Trophoblast cell (in vitro differentiated cells and primary cell): ENCODE measurements at regions not wholly inside any gene's neighbourhood (a gene's known extent, or its start where the extent isn't known, plus 50 kb on each side); places are given as distances from the start of the nearest gene placed in this dataset.

Experiments used
- DNase-seq, 2 donors: peaks; one replicate each; pipeline ENCODE4 v3.0.0-alpha.2; 2016
- H2AFZ ChIP-seq: 2 replicates; pipeline ENCODE4 v1.6.1; 2013; ENCODE audit warnings: low read length, moderate library complexity, mild to moderate bottlenecking; ENCODE audit not compliant: insufficient read depth, poor library complexity
- H2AK5ac ChIP-seq: 2 replicates; pipeline ENCODE4 v1.6.1; 2013; ENCODE audit warnings: mild to moderate bottlenecking, low read length
- H2BK120ac ChIP-seq: 2 replicates; pipeline ENCODE4 v1.6.1; 2013; ENCODE audit warnings: low read length, mild to moderate bottlenecking, moderate library complexity; ENCODE audit not compliant: insufficient read depth, poor library complexity
- H2BK12ac ChIP-seq: 2 replicates; pipeline ENCODE4 v1.6.1; 2013; ENCODE audit warnings: mild to moderate bottlenecking, low read length, moderate library complexity
- H2BK5ac ChIP-seq: 2 replicates; pipeline ENCODE4 v1.6.1; 2013; ENCODE audit warnings: low read length, low read depth, moderate library complexity, mild to moderate bottlenecking; ENCODE audit not compliant: poor library complexity
- H3K14ac ChIP-seq: 2 replicates; pipeline ENCODE4 v1.6.1; 2013; ENCODE audit warnings: mild to moderate bottlenecking, low read length
- H3K18ac ChIP-seq: 2 replicates; pipeline ENCODE4 v1.6.1; 2013; ENCODE audit warnings: mild to moderate bottlenecking, low read length
- H3K23ac ChIP-seq: 2 replicates; pipeline ENCODE4 v1.6.1; 2013; ENCODE audit warnings: low read length
- H3K27ac ChIP-seq: 2 replicates; pipeline ENCODE4 v1.5.1; 2013; ENCODE audit warnings: low read depth, mild to moderate bottlenecking, inconsistent platforms, low read length, moderate library complexity
- H3K27me3 ChIP-seq: 2 replicates; pipeline ENCODE4 v1.6.1; 2013; ENCODE audit warnings: inconsistent platforms, mild to moderate bottlenecking, low read length, moderate library complexity; ENCODE audit not compliant: insufficient read depth
- H3K36me3 ChIP-seq, 2 experiments: 1 replicate in 1 of 2; 2 replicates in 1 of 2; pipeline ENCODE4 v1.6.1; 2013; ENCODE audit warnings: low read length in 2 of 2, mild to moderate bottlenecking in 2 of 2, moderate library complexity in 1 of 2; ENCODE audit not compliant: insufficient read depth in 2 of 2, control insufficient read depth in 1 of 2
- H3K4ac ChIP-seq: 2 replicates; pipeline ENCODE4 v1.6.1; 2013; ENCODE audit warnings: low read depth, mild to moderate bottlenecking, low read length, moderate library complexity
- H3K4me1 ChIP-seq, 2 experiments: 1 replicate in 1 of 2; 2 replicates in 1 of 2; pipeline ENCODE4 v1.6.1; 2013; ENCODE audit warnings: low read length in 2 of 2, mild to moderate bottlenecking in 2 of 2, moderate library complexity in 1 of 2; ENCODE audit not compliant: insufficient read depth in 2 of 2, control insufficient read depth in 1 of 2
- H3K4me2 ChIP-seq: 2 replicates; pipeline ENCODE4 v1.6.1; 2013; ENCODE audit warnings: inconsistent platforms, mild to moderate bottlenecking, low read length, moderate library complexity
- H3K4me3 ChIP-seq: 2 replicates; pipeline ENCODE4 v1.5.1; 2013; ENCODE audit warnings: mild to moderate bottlenecking, low read depth, low read length, inconsistent platforms
- H3K79me1 ChIP-seq: one replicate; pipeline ENCODE4 v1.6.1; 2013; ENCODE audit warnings: low read length
- H3K79me2 ChIP-seq: 2 replicates; pipeline ENCODE4 v1.6.1; 2013; ENCODE audit warnings: low read length, mild to moderate bottlenecking; ENCODE audit not compliant: control insufficient read depth, insufficient read depth, poor library complexity
- H3K9ac ChIP-seq: 2 replicates; pipeline ENCODE4 v1.6.1; 2013; ENCODE audit warnings: mild to moderate bottlenecking, low read length
- H3K9me3 ChIP-seq: 2 replicates; pipeline ENCODE4 v1.6.1; 2013; ENCODE audit warnings: low read depth, mild to moderate bottlenecking, control low read depth, inconsistent platforms, low read length; ENCODE audit not compliant: insufficient read depth
- H4K12ac ChIP-seq: 2 replicates; pipeline ENCODE4 v1.6.1; 2013; ENCODE audit warnings: low read depth, mild to moderate bottlenecking, low read length, moderate library complexity
- H4K8ac ChIP-seq: 2 replicates; pipeline ENCODE4 v1.6.1; 2013; ENCODE audit warnings: low read depth, mild to moderate bottlenecking, low read length, moderate library complexity
- H4K91ac ChIP-seq: one replicate; pipeline ENCODE4 v1.6.1; 2013; ENCODE audit warnings: low read depth, mild to moderate bottlenecking, low read length, moderate library complexity
- WGBS: extraction: QIAGEN DNeasy Blood & Tissue Kit; methylation state at CpG from one replicate; pipeline ENCODE4 v1.1.7; 2013; ENCODE audit warnings: missing lambda C conversion rate; ENCODE audit not compliant: insufficient read length, insufficient coverage; ENCODE audit errors: extremely low coverage; 5-methylcytosine and 5-hydroxymethylcytosine counted together

DNA sequence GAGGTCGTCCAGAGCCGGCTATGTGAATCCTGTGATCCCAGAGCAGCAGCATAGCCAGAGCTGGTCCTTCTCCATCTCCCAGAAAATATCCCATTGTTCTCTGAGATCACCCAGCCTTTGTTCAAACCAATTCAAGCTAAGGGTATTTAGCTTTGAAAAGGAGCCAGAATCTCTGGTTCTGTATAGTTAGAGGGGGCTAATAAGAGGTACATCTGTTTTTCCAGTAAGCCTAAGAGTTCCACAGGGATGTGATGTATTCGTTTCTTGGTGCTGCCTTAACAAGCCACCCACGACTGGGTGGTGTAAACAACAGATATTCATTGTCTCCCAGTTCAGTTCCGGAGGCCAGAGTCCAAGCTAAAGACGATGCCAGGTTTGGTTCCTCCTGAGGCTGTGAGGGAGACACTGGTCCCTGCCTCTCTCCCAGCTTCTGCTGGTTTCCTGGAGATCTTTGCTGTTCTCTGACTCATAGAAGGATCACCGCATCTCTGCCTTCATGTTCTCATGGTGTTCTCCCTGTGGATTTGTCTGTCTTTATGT, 344.8 kb downstream of the MTRR start:
- Histone ChIP-seq H3K9ac (no peak overlapping the region), H2AK5ac (no peak overlapping the region), H3K4me3 (no peak overlapping the region), H2BK120ac (no peak overlapping the region), H4K91ac (no peak overlapping the region), H2AFZ (no peak overlapping the region), H3K14ac (no peak overlapping the region), H3K79me2 (no peaks in the 10 kb centered on the region), H3K79me1 (no peaks in the 10 kb centered on the region), H3K4ac (no peak overlapping the region), H4K8ac (no peak overlapping the region), H3K4me2 (no peak overlapping the region), H3K4me1 (no peaks in the 10 kb centered on the region), H3K36me3 (no peaks in the 10 kb centered on the region), H2BK12ac (no peak overlapping the region), H2BK5ac (no peak overlapping the region), H3K27ac (no peak overlapping the region), H3K9me3 (peaks cover 1% of the 10 kb centered on the region), H3K23ac (no peak overlapping the region), H4K12ac (no peak overlapping the region), H3K27me3 (no peaks in the 10 kb centered on the region), H3K18ac (no peak overlapping the region)
- no CpG with 5 or more reads among the region's 7 CpGs for WGBS
- DNase-seq = no peak

DNA sequence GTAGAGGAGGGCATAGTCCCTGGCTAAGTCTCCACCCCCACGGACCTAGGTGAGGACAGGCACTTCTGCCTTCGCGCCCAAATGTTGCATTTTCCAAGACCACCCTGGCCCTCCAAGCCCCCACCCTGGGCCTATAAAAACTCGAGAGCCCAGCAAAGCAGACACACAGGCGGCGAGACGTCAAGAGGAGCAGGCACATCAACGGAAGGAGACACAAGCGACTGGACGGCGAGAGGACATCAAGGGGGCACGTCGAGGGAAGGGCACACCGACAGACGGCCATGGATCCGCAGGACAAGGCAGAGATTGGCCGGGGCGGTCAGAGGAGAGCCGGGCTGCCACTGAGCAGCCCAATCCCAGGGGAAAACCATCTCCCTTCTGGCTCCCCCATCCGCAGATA, 348.0 kb downstream of the MTRR start:
- Histone ChIP-seq H3K27me3 (no peaks in the 10 kb centered on the region), H4K8ac (no peak overlapping the region), H3K9me3 (peaks cover 4% of the 10 kb centered on the region), H3K4me1 (no peaks in the 10 kb centered on the region), H2BK12ac (no peak overlapping the region), H3K23ac (no peak overlapping the region), H3K18ac (no peak overlapping the region), H3K9ac (no peak overlapping the region), H3K36me3 (no peaks in the 10 kb centered on the region), H3K14ac (no peak overlapping the region), H3K27ac (no peak overlapping the region), H3K79me1 (no peaks in the 10 kb centered on the region), H2AK5ac (no peak overlapping the region), H4K91ac (no peak overlapping the region), H4K12ac (no peak overlapping the region), H2BK5ac (no peak overlapping the region), H3K4me2 (no peak overlapping the region), H3K4ac (no peak overlapping the region), H2BK120ac (no peak overlapping the region), H3K79me2 (no peaks in the 10 kb centered on the region), H2AFZ (no peak overlapping the region), H3K4me3 (no peak overlapping the region)
- no CpG with 5 or more reads among the region's 20 CpGs for WGBS
- DNase-seq = no peak

- Histone ChIP-seq H3K27me3 (no peaks in the 10 kb centered on the region), H3K23ac (no peak overlapping the region), H3K4me3 (no peak overlapping the region), H3K18ac (no peak overlapping the region), H3K79me1 (no peaks in the 10 kb centered on the region), H3K36me3 (no peaks in the 10 kb centered on the region), H4K8ac (no peak overlapping the region), H2AFZ (no peak overlapping the region), H3K4me2 (no peak overlapping the region), H3K14ac (no peak overlapping the region), H2AK5ac (no peak overlapping the region), H2BK120ac (no peak overlapping the region), H3K4ac (no peak overlapping the region), H3K27ac (no peak overlapping the region), H3K9ac (no peak overlapping the region), H2BK12ac (no peak overlapping the region), H3K4me1 (no peaks in the 10 kb centered on the region), H4K12ac (no peak overlapping the region), H2BK5ac (no peak overlapping the region), H3K9me3 (no peaks in the 10 kb centered on the region), H3K79me2 (no peaks in the 10 kb centered on the region), H4K91ac (no peak overlapping the region)
- no CpG with 5 or more reads among the region's 3 CpGs for WGBS
- no peak for DNase-seq
Measured at GRCh38 chr5:8226148-8226547, 357.2 kb downstream of the MTRR start.

- Histone ChIP-seq H2AFZ (no peak overlapping the region), H3K4me1 (no peaks in the 10 kb centered on the region), H3K36me3 (no peaks in the 10 kb centered on the region), H3K79me1 (no peaks in the 10 kb centered on the region), H3K23ac (no peak overlapping the region), H2BK12ac (no peak overlapping the region), H3K9ac (no peak overlapping the region), H3K18ac (no peak overlapping the region), H2AK5ac (no peak overlapping the region), H3K14ac (no peak overlapping the region), H4K8ac (no peak overlapping the region), H3K79me2 (no peaks in the 10 kb centered on the region), H3K27ac (no peak overlapping the region), H2BK120ac (no peak overlapping the region), H4K91ac (no peak overlapping the region), H3K4ac (no peak overlapping the region), H3K4me3 (no peak overlapping the region), H2BK5ac (no peak overlapping the region), H4K12ac (no peak overlapping the region), H3K9me3 (no peaks in the 10 kb centered on the region), H3K4me2 (no peak overlapping the region), H3K27me3 (no peaks in the 10 kb centered on the region)
- no peak for DNase-seq
- WGBS = no CpG with 5 or more reads among the region's 8 CpGs
Measured at GRCh38 chr5:8227112-8227511, 358.2 kb downstream of the MTRR start.
